NOMO-1 (cell line): ENCODE measurements at regions not wholly inside any gene's neighbourhood (a gene's known extent, or its start where the extent isn't known, plus 50 kb on each side); places are given as distances from the start of the nearest gene placed in this dataset.
"Not testable (repeated sequence)": the region's sequence is repeated elsewhere in the genome, so short reads cannot be mapped to it uniquely, and the experiment has no call there.

ENCODE experiments used
- DNase-seq, 2 experiments: peaks; one replicate each; lab custom pipeline; 2025; ENCODE audit not compliant: unreplicated experiment in 2 of 2; lab: John Stamatoyannopoulos, UW

DNA sequence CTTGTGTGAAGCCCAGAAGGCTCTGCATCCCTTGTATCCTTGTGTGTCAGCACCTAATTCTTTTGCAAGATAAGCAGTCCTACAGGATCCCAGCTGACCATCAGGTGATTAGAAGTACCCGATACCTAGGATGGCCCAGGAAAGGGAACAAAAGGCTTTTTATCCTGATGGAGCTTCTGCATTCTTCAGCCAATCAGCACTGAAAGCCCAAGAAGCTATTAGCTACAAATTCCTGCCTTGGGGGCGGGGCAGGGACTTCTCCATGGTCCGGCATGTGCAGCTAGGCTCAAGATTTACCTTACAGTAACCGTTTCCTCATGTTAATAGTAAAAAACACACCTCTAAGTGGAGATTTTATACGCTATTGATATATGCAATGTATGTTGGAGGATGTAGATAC is 264.6 kb upstream of the THUMPD2 start:
- DNase-seq, result no peak

GRCh38 chr2:40043191-40043590 is 264.1 kb upstream of the THUMPD2 start:
- DNase-seq, result no peak

DNA sequence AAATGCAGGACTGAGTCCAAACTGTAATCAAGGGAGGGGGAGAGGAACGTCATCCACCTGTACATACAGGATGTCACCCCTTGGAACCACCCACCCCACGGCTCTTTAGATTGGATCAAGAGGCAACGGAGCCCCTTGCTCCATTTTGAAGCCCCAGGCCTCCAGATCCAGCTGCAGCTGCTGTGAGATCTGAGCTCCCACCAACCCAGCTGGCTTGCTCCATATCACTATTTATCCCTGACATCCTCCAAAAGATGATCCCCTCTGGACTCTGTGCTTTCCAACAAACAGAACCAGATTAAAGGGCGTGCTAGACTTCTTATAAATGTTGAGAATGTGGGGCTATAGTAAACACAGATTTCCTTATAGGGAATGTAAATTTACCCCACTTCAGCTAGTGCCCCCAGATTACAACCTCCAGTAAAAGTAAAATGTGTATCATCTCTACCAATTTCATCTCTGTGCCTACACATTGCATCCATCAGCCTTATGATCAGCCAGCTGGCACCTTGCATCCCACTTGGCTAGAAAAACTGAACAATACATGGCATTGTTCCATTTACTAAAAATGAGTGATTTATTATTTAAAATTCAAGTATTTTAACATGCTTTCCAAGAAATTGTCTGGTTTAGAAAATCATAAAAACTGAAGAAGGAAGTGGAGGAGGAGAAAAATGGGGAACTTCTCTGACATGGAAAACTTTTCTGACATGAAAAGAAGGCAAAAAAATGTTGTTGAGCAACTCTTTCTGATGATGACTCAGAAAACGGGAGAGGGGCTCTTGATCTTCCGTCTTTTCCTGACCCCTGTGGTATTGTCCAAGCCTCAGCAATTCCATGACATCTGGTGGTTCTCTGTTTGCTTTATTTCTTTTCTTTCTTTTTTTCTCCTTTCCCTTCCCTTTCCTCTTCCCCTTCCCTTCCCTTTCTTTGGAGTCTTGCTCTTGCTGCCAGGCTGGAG is 262.6 kb upstream of the THUMPD2 start:
- peak; percentile 27 to 65 for DNase-seq

GRCh38 chr2:40039549-40039948 is 260.5 kb upstream of the THUMPD2 start:
- DNase-seq, result peak; percentile 27 to 89

DNA sequence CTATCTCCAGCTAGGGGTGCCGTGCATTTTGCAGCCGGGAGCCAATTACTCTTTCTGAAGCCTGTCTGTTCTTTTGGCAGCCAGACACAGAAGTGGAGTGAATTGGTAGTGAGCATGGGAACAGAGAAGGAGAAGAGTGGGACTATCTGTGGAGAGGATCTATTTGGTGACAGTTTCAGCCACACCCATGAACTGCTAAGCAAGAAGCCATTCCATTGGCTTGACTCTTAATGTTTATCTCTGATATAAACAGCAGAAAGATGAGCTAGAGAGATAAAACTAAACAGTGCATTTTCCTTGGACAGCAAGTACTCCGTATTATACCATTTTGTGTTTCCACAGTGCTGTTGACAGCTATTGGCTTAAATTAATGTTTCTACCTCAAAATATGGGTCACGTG is 259.6 kb upstream of the THUMPD2 start:
- no peak for DNase-seq

- peak; percentile 80 to 94 for DNase-seq
These were observed 258.2 kb upstream of the THUMPD2 start for GRCh38 chr2:40037303-40037702.

GRCh38 chr2:40036241-40036640 is 257.2 kb upstream of the THUMPD2 start:
- no peak for DNase-seq

GRCh38 chr2:40034801-40035200 is 255.7 kb upstream of the THUMPD2 start:
- DNase-seq, result no peak

GRCh38 chr2:40034198-40034597 is 255.1 kb upstream of the THUMPD2 start:
- no peak for DNase-seq

DNA sequence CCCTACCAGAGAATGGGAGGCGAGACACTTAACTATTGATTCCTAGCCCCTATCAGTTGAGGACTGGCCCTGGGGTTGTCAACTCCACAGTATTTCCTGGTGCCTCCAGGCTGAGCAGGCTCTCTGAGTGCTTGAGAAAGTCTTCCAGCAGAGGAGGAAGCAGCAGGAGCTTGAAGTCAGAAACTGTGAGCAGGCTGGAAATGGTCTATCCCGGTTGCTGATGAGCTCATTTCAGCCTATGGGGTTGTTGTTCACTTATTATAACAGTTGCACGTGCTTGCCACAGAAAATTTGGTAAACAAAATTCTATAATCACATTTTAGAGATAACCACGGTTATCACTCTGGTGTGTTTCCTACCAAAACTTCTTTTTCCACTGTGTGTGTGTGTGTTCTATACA is 254.7 kb upstream of the THUMPD2 start:
- no peak for DNase-seq

- no peak for DNase-seq
These were observed 253.7 kb upstream of the THUMPD2 start for GRCh38 chr2:40032650-40033319.

DNA sequence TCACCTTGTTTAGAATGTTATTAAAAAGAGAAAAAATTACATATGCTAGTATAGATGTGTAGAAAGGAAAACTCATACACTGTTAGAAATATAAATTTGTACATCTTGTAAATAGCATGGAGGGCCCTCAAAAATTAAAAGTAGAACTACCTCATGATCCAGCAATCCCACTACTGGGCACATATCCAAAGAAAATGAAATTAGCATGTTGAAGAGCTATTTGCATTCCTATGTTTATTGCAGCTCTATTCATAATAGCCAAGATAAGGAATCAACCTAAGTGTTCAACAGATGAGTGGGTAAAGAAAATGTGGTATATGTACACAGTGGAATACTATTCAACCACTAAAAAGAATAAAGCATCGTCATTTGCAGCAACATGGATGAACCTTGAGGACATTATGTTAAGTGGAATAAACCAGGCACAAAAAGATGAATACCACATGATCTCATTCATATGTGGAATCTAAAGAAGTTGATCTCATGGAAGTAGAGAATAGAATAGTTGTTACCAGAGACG is 251.5 kb upstream of the THUMPD2 start:
- no peak for DNase-seq

GRCh38 chr2:40028792-40029488 is 249.9 kb upstream of the THUMPD2 start:
- peak; percentile 58 to 87 for DNase-seq

- no peak for DNase-seq
These were observed 248.9 kb upstream of the THUMPD2 start for GRCh38 chr2:40027968-40028367.

DNA sequence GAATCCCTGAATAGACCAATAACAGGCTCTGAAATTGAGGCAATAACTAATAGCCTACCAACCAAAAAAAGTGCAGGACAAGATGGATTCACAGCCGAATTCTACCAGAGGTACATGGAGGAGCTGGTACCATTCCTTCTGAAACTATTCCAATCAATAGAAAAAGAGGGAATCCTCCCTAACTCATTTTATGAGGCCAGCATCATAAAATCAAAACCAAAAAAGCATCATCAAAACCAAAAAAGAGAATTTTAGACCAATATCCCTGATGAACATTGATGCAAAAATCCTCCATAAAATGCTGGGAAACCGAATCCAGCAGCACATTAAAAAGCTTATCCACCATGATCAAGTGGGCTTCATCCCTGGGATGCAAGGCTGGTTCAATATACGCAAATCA is 246.2 kb upstream of the THUMPD2 start:
- not testable (repeated sequence) for DNase-seq

GRCh38 chr2:40020997-40021396 is 241.9 kb upstream of the THUMPD2 start:
- no peak for DNase-seq

- DNase-seq, result no peak
These were observed 237.3 kb upstream of the THUMPD2 start for GRCh38 chr2:40016151-40016885.

DNA sequence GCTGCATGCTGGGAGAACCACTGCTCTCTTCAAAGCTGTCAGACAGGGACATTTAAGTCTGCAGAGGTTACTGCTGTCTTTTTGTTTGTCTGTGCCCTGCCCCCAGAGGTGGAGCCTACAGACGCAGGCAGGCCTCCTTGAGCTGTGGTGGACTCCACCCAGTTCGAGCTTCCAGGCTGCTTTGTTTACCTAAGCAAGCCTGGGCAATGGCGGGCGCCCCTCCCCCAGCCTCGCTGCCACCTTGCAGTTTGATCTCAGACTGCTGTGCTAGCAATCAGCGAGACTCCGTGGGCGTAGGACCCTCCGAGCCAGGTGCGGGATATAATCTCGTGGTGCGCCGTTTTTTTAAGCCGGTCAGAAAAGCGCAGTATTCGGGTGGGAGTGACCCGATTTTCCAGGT is 234.9 kb upstream of the THUMPD2 start:
- DNase-seq, result not testable (repeated sequence)

DNA sequence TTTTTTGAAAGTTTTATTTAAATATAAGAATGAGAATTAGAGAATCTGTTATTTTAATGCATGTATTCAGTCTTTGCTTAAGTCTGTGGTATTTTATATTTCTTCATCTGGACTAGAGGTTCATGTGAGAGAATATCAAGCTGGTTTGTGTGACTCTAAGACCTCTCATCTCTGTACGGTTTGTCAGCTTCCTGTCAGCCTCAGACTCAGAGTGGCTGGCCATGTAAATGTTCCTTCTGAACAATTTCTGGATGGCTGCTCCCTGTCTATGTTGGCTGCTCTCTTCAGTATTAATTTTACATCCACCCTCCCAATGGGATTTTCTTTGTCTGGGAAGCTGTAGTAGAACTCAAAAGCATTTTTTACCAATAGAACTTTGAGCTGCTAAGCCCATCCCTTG is 225.3 kb upstream of the THUMPD2 start:
- no peak for DNase-seq

DNA sequence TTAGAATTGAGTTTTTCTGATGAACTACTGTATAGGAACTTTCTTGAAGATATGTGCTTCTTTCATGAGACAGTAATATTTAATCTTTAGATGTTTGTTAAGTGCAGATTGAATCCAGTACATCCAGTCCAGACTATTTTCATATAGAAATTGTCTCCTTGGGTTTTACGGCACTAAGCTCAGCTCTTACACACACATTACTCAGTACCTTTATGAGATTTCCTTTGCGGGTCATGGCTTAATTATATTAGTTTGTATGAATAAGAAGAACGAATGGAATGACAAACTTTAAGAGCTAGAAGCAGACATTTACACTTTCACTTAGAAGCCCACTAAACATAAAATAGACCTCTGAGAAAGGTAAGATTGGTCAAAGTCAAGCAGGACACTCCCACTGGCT is 223.3 kb upstream of the THUMPD2 start:
- DNase-seq, result no peak
